ENCODE measurements at regions not wholly inside any gene's neighbourhood (a gene's known extent, or its start where the extent isn't known, plus 50 kb on each side); places are given as distances from the start of the nearest gene placed in this dataset.

GRCh38 chr14:103206023-103206481 is 82.8 kb downstream of the TNFAIP2 start:
- FAIRE-seq (no peak), DNase-seq (ENCODE audit: low spot score in 2 of 2) (no peak)

- DNase-seq (ENCODE audit: low spot score in 2 of 2) = no peak
- FAIRE-seq = no peak
These were observed 83.7 kb downstream of the TNFAIP2 start for GRCh38 chr14:103206836-103207387.

- FAIRE-seq (no peak), DNase-seq (ENCODE audit: low spot score in 2 of 2) (peak in 1 of 2 donors; percentile 62)
These were observed 84.3 kb downstream of the TNFAIP2 start for GRCh38 chr14:103207388-103208072.

GRCh38 chr14:103209054-103209453 is 85.8 kb downstream of the TNFAIP2 start:
- no peak for DNase-seq (ENCODE audit: low spot score in 2 of 2)

GRCh38 chr14:103209506-103209905 is 86.2 kb downstream of the TNFAIP2 start:
- DNase-seq (ENCODE audit: low spot score in 2 of 2) (no peak), FAIRE-seq (no peak)

More at GRCh38 chr14:103209054-103209453, 85.8 kb downstream of the TNFAIP2 start:
- FAIRE-seq = no peak

- DNase-seq (ENCODE audit: low spot score in 2 of 2) (no peak), FAIRE-seq (no peak)
These were observed 90.1 kb downstream of the TNFAIP2 start for GRCh38 chr14:103213331-103213730.

GRCh38 chr14:103214461-103214958 is 91.2 kb downstream of the TNFAIP2 start:
- FAIRE-seq (no peak), DNase-seq (ENCODE audit: low spot score in 2 of 2) (no peak)

GRCh38 chr14:103216399-103216798 is 93.1 kb downstream of the TNFAIP2 start:
- no peak for DNase-seq (ENCODE audit: low spot score in 2 of 2)
- FAIRE-seq = no peak

- FAIRE-seq (no peak), DNase-seq (ENCODE audit: low spot score in 2 of 2) (no peak)
These were observed 93.6 kb downstream of the TNFAIP2 start for GRCh38 chr14:103216857-103217256.

- no peak for FAIRE-seq
- DNase-seq (ENCODE audit: low spot score in 2 of 2) = no peak
These were observed 94.3 kb downstream of the TNFAIP2 start for GRCh38 chr14:103217538-103217937.

GRCh38 chr14:103220134-103220981 is 97.1 kb downstream of the TNFAIP2 start:
- no peak for FAIRE-seq
- DNase-seq (ENCODE audit: low spot score in 2 of 2) = no peak

- no peak for DNase-seq (ENCODE audit: low spot score in 2 of 2)
- FAIRE-seq = no peak
These were observed 97.9 kb downstream of the TNFAIP2 start for GRCh38 chr14:103220982-103221641.

GRCh38 chr14:103221781-103222358 is 98.6 kb downstream of the TNFAIP2 start:
- DNase-seq (ENCODE audit: low spot score in 2 of 2) (no peak), FAIRE-seq (no peak)

- FAIRE-seq = no peak
These were observed 100.6 kb downstream of the TNFAIP2 start for GRCh38 chr14:103223818-103224352.

GRCh38 chr14:103225062-103225461 is 101.8 kb downstream of the TNFAIP2 start:
- FAIRE-seq (no peak), DNase-seq (ENCODE audit: low spot score in 2 of 2) (no peak)

More at GRCh38 chr14:103223818-103224352, 100.6 kb downstream of the TNFAIP2 start:
- DNase-seq (ENCODE audit: low spot score in 2 of 2) = no peak

- DNase-seq (ENCODE audit: low spot score in 2 of 2) (no peak), FAIRE-seq (no peak)
These were observed 102.2 kb downstream of the TNFAIP2 start for GRCh38 chr14:103225476-103225875.

- FAIRE-seq (no peak), DNase-seq (ENCODE audit: low spot score in 2 of 2) (no peak)
These were observed 104.0 kb downstream of the TNFAIP2 start for GRCh38 chr14:103227094-103227768.

GRCh38 chr14:103228076-103228806 is 105.0 kb downstream of the TNFAIP2 start:
- FAIRE-seq = no peak
- no peak for DNase-seq (ENCODE audit: low spot score in 2 of 2)

GRCh38 chr14:103228866-103229265 is 105.2 kb upstream of the EIF5 start:
- DNase-seq (ENCODE audit: low spot score in 2 of 2) (no peak), FAIRE-seq (no peak)
